GDM1 (cell line): ENCODE measurements at regions not wholly inside any gene's neighbourhood (a gene's known extent, or its start where the extent isn't known, plus 50 kb on each side); places are given as distances from the start of the nearest gene placed in this dataset.
"Not testable (repeated sequence)": the region's sequence is repeated elsewhere in the genome, so short reads cannot be mapped to it uniquely, and the experiment has no call there.

Experiments
- DNase-seq: peaks from one replicate; lab custom pipeline; 2025; lab: John Stamatoyannopoulos, UW

- DNase-seq, result no peak
These were observed 161.0 kb downstream of the C16orf95 start for GRCh38 chr16:87156195-87156594.

GRCh38 chr16:87160234-87160636, 157.0 kb downstream of the C16orf95 start:
- DNase-seq, result no peak

- no peak for DNase-seq
These were observed 156.4 kb downstream of the C16orf95 start for GRCh38 chr16:87160701-87161337.

- not testable (repeated sequence) for DNase-seq
These were observed 155.8 kb downstream of the C16orf95 start for GRCh38 chr16:87161410-87161809.

- no peak for DNase-seq
These were observed 155.1 kb downstream of the C16orf95 start for GRCh38 chr16:87161822-87162676.

- not testable (repeated sequence) for DNase-seq
These were observed 154.4 kb downstream of the C16orf95 start for GRCh38 chr16:87162799-87163198.

- DNase-seq, result no peak
These were observed 153.6 kb downstream of the C16orf95 start for GRCh38 chr16:87163637-87164036.

GRCh38 chr16:87165151-87165550, 152.0 kb downstream of the C16orf95 start:
- no peak for DNase-seq

GRCh38 chr16:87165885-87166284, 151.3 kb downstream of the C16orf95 start:
- DNase-seq, result no peak

- DNase-seq, result no peak
These were observed 150.9 kb downstream of the C16orf95 start for GRCh38 chr16:87166321-87166720.

- no peak for DNase-seq
These were observed 150.3 kb downstream of the C16orf95 start for GRCh38 chr16:87166934-87167333.

GRCh38 chr16:87169509-87169995, 147.6 kb downstream of the C16orf95 start:
- no peak for DNase-seq

- no peak for DNase-seq
These were observed 146.9 kb downstream of the C16orf95 start for GRCh38 chr16:87170310-87170709.

- no peak for DNase-seq
These were observed 145.5 kb downstream of the C16orf95 start for GRCh38 chr16:87171723-87172122.

- DNase-seq, result no peak
These were observed 144.6 kb downstream of the C16orf95 start for GRCh38 chr16:87172632-87173031.

GRCh38 chr16:87173294-87173893, 143.8 kb downstream of the C16orf95 start:
- DNase-seq, result no peak

- no peak for DNase-seq
These were observed 143.1 kb downstream of the C16orf95 start for GRCh38 chr16:87174061-87174460.

GRCh38 chr16:87176735-87177134, 140.5 kb downstream of the C16orf95 start:
- DNase-seq, result no peak

- no peak for DNase-seq
These were observed 139.5 kb downstream of the C16orf95 start for GRCh38 chr16:87177673-87178072.

GRCh38 chr16:87178177-87178863, 138.9 kb downstream of the C16orf95 start:
- DNase-seq, result no peak

- peak; percentile 44 for DNase-seq
These were observed 138.2 kb downstream of the C16orf95 start for GRCh38 chr16:87178977-87179376.

GRCh38 chr16:87180069-87180468, 137.1 kb downstream of the C16orf95 start:
- DNase-seq, result no peak
